CD14-positive monocyte (primary cell): ENCODE measurements at regions not wholly inside any gene's neighbourhood (a gene's known extent, or its start where the extent isn't known, plus 50 kb on each side); places are given as distances from the start of the nearest gene placed in this dataset.

Experiments used
- DNase-seq, 3 donors: peaks; one replicate each; pipeline ENCODE4 v3.0.0-alpha.2; 2011 to 2022
- H2AFZ ChIP-seq: 2 replicates; pipeline ENCODE4 v1.6.0; 2012; ENCODE audit warnings: mild to moderate bottlenecking, low read depth, low read length, inconsistent platforms; ENCODE audit not compliant: insufficient read depth, poor library complexity, severe bottlenecking
- H3K27ac ChIP-seq, 2 donors: 1 replicate in 1 of 2; 2 replicates in 1 of 2; pipeline ENCODE4 v1.5.1; 2012 to 2013; ENCODE audit warnings: low read length in 2 of 2, control low read depth in 1 of 2, inconsistent platforms in 1 of 2, low read depth in 1 of 2, mild to moderate bottlenecking in 1 of 2
- H3K27me3 ChIP-seq, 2 donors: one replicate each; pipeline versions ENCODE4 v1.6.0 to v1.6.1; 2011 to 2013; ENCODE audit warnings: low read length in 2 of 2; ENCODE audit not compliant: control insufficient read depth in 2 of 2, insufficient read depth in 2 of 2
- H3K36me3 ChIP-seq, 2 donors: replicated peaks in 1 of 2; 1 replicate in 1 of 2; 2 replicates in 1 of 2; pipeline versions ENCODE4 v1.5.1 to v1.6.1; 2012 to 2013; ENCODE audit warnings: low read length in 2 of 2, control low read depth in 1 of 2, inconsistent platforms in 1 of 2, mild to moderate bottlenecking in 1 of 2; ENCODE audit not compliant: insufficient read depth in 2 of 2, control insufficient read depth in 1 of 2
- H3K4me1 ChIP-seq, 2 donors: 1 replicate in 1 of 2; 2 replicates in 1 of 2; pipeline versions ENCODE4 v1.5.1 to v1.6.1; 2012 to 2013; ENCODE audit warnings: low read length in 2 of 2, control low read depth in 1 of 2, inconsistent platforms in 1 of 2, mild to moderate bottlenecking in 1 of 2, moderate library complexity in 1 of 2; ENCODE audit not compliant: insufficient read depth in 2 of 2, control insufficient read depth in 1 of 2
- H3K4me2 ChIP-seq: replicated peaks from 2 replicates; pipeline ENCODE3; 2012; ENCODE audit warnings: low read length, moderate library complexity, mild to moderate bottlenecking; ENCODE audit not compliant: poor library complexity, severe bottlenecking; ENCODE audit errors: extremely low read depth
- H3K4me3 ChIP-seq, 3 experiments: fragments of 200-600 bp in 1 of 3; sonication (generic) in 1 of 3; replicated peaks in 1 of 3; 1 replicate in 2 of 3; 2 replicates in 1 of 3; pipeline ENCODE4 v1.5.1; 2011 to 2013; ENCODE audit warnings: low read length in 3 of 3, mild to moderate bottlenecking in 3 of 3, control low read depth in 2 of 3, low read depth in 2 of 3, inconsistent platforms in 1 of 3, moderate library complexity in 1 of 3
- H3K79me2 ChIP-seq: 2 replicates; pipeline ENCODE4 v1.6.0; 2012; ENCODE audit warnings: mild to moderate bottlenecking, control low read depth, inconsistent platforms, low read length, moderate library complexity; ENCODE audit not compliant: insufficient read depth
- H3K9ac ChIP-seq: 2 replicates; pipeline ENCODE4 v1.6.0; 2017; ENCODE audit warnings: low read length, mild to moderate bottlenecking; ENCODE audit not compliant: insufficient read depth, poor library complexity, severe bottlenecking
- H3K9me3 ChIP-seq, 2 donors: replicated peaks in 1 of 2; 1 replicate in 1 of 2; 2 replicates in 1 of 2; pipeline versions ENCODE4 v1.5.1 to v1.6.1; 2012 to 2013; ENCODE audit warnings: low read length in 2 of 2, control low read depth in 1 of 2; ENCODE audit not compliant: control insufficient read depth in 1 of 2, insufficient read depth in 1 of 2
- H4K20me1 ChIP-seq: 2 replicates; pipeline ENCODE4 v1.6.0; 2012; ENCODE audit warnings: mild to moderate bottlenecking, low read length, control low read depth, moderate library complexity; ENCODE audit not compliant: insufficient read depth
- H3K27ac Mint-ChIP-seq, 7 donors: one replicate each; pipeline ENCODE4 v1.8.0; 2020; ENCODE audit warnings: mild to moderate bottlenecking in 7 of 7, mixed read lengths in 7 of 7, moderate library complexity in 6 of 7, inconsistent platforms in 2 of 7
- H3K27me3 Mint-ChIP-seq, 3 donors: one replicate each; pipeline ENCODE4 v1.8.0; 2021 to 2022; ENCODE audit warnings: low read depth in 3 of 3, mild to moderate bottlenecking in 3 of 3, mixed read lengths in 3 of 3, moderate library complexity in 3 of 3, inconsistent platforms in 1 of 3
- H3K36me3 Mint-ChIP-seq, 2 donors: one replicate each; pipeline ENCODE4 v1.8.0; 2020; ENCODE audit warnings: mixed read lengths in 2 of 2, inconsistent platforms in 1 of 2, mild to moderate bottlenecking in 1 of 2
- H3K4me1 Mint-ChIP-seq: one replicate; pipeline ENCODE4 v1.8.0; 2020; ENCODE audit warnings: mild to moderate bottlenecking, mixed read lengths
- H3K4me3 Mint-ChIP-seq, 2 donors: one replicate each; pipeline ENCODE4 v1.8.0; 2020; ENCODE audit warnings: mild to moderate bottlenecking in 2 of 2, mixed read lengths in 2 of 2, moderate library complexity in 1 of 2
- H3K9me3 Mint-ChIP-seq, 7 donors: one replicate each; pipeline ENCODE4 v1.8.0; 2020 to 2022; ENCODE audit warnings: mixed read lengths in 7 of 7, mild to moderate bottlenecking in 6 of 7, moderate library complexity in 6 of 7, inconsistent platforms in 2 of 7
- CTCF ChIP-seq: fragments of 200-600 bp; IDR thresholded peaks from one replicate; pipeline ENCODE4 v1.8.0; 2022; ENCODE audit warnings: antibody characterized with exemption, mild to moderate bottlenecking
- WGBS: methylation state at CpG from one replicate; pipeline ENCODE4 v1.1.5; 2013; ENCODE audit warnings: missing lambda C conversion rate; ENCODE audit not compliant: insufficient coverage; 5-methylcytosine and 5-hydroxymethylcytosine counted together
- intact Hi-C, 2 donors: fragments of 100-400 bp; cut with micrococcal nuclease; formaldehyde crosslinking; loops; one replicate each; pipeline versions ENCODE4 v1.15.0 to v1.15.1; 2023

GRCh38 chr11:134543241-134543640 is 131.2 kb upstream of the B3GAT1 start:
- Histone ChIP-seq H3K27ac (no peak overlapping the region), H4K20me1 (no peaks in the 10 kb centered on the region), H3K9ac (no peak overlapping the region), H3K79me2 (no peaks in the 10 kb centered on the region), H3K27me3 (no peaks in the 10 kb centered on the region), H2AFZ (no peak overlapping the region), H3K9me3 (no peaks in the 10 kb centered on the region), H3K4me3 (no peak overlapping the region), H3K4me2 (no peak overlapping the region), H3K36me3 (no peaks in the 10 kb centered on the region), H3K4me1 (no peaks in the 10 kb centered on the region)
- WGBS: 95% methylated on average over 4 of the region's 4 CpGs
- H3K4me1 Mint-ChIP-seq: no peaks in the 10 kb centered on the region
- H3K27ac Mint-ChIP-seq: no peak overlapping the region
- H3K27me3 Mint-ChIP-seq: peaks cover 3 to 9% (median 5%) of the 10 kb centered on the region in 3 donors
- intact Hi-C loops: no loop called here
- no peak for TF ChIP-seq CTCF
- no peaks in the 10 kb centered on the region for H3K36me3 Mint-ChIP-seq
- H3K9me3 Mint-ChIP-seq: peaks cover 0 to 8% (median 2%) of the 10 kb centered on the region in 7 donors
- DNase-seq: no peak
- H3K4me3 Mint-ChIP-seq: no peak overlapping the region

GRCh38 chr11:134542401-134543165 is 130.5 kb upstream of the B3GAT1 start:
- Mint-ChIP-seq H3K4me3 (no peak overlapping the region), H3K4me1 (no peaks in the 10 kb centered on the region), H3K27ac (no peak overlapping the region), H3K27me3 (peaks cover 5 to 15% (median 6%) of the 10 kb centered on the region in 3 donors), H3K9me3 (peaks cover 0 to 8% (median 2%) of the 10 kb centered on the region in 7 donors), H3K36me3 (no peaks in the 10 kb centered on the region)
- H4K20me1 ChIP-seq: no peaks in the 10 kb centered on the region
- H3K36me3 ChIP-seq: no peaks in the 10 kb centered on the region
- no peaks in the 10 kb centered on the region for H3K4me1 ChIP-seq
- intact Hi-C loops: no loop called here
- H3K79me2 ChIP-seq: no peaks in the 10 kb centered on the region
- H3K4me3 ChIP-seq: no peak overlapping the region
- WGBS: 70% methylated on average over 10 of the region's 10 CpGs
- H2AFZ ChIP-seq: no peak overlapping the region
- H3K27ac ChIP-seq: no peak overlapping the region
- no peak for DNase-seq
- no peaks in the 10 kb centered on the region for H3K27me3 ChIP-seq
- no peaks in the 10 kb centered on the region for H3K9me3 ChIP-seq
- TF ChIP-seq CTCF: no peak
- no peak overlapping the region for H3K4me2 ChIP-seq
- no peak overlapping the region for H3K9ac ChIP-seq
